ENCODE measurements at regions not wholly inside any gene's neighbourhood (a gene's known extent, or its start where the extent isn't known, plus 50 kb on each side); places are given as distances from the start of the nearest gene placed in this dataset.

DNA sequence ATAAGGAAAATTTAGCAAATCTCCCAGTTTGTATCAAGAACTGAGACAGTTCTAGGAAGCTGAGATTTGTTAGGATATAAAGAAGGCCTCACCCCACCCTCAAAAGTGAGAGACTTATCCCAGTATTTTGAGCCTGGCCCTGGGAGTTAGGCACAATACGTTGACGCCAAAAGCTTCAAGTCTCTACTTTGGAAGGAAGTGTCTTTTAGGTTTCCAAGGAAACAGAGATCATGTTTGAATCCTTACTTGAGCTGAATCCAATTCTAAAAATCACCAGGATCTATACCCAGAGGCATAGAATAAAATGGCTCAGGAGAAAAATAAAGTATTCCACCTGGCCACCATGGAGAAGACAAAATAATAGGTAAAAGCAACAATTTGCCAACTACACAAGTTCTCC is 115.9 kb upstream of the NRG3 start:
- TF ChIP-seq ZSCAN25 (CRISPR knock-in tag; IDR thresholded peaks at IDR 0.05), result no peak
- TF ChIP-seq KDM1A (CRISPR knock-in tag; IDR thresholded peaks at IDR 0.05), result no peak
- no peak for TF ChIP-seq POLR2G (IDR thresholded peaks at IDR 0.05; ENCODE audit: low read depth, low read length)
- TF ChIP-seq NONO (IDR thresholded peaks at IDR 0.05), result no peak
- TF ChIP-seq NONO (CRISPR knock-in tag; conservative IDR thresholded peaks at IDR 0.05), result no peak
- no peak for TF ChIP-seq HOXD1 (CRISPR knock-in tag; IDR thresholded peaks at IDR 0.05)
- no peak for TF ChIP-seq NR1H2 (CRISPR knock-in tag; IDR thresholded peaks at IDR 0.05; ENCODE audit: borderline replicate concordance, low read depth)
- no peak for TF ChIP-seq ESRRA (CRISPR knock-in tag; IDR thresholded peaks at IDR 0.05; ENCODE audit: low read depth)
- TF ChIP-seq, protein P1, sequence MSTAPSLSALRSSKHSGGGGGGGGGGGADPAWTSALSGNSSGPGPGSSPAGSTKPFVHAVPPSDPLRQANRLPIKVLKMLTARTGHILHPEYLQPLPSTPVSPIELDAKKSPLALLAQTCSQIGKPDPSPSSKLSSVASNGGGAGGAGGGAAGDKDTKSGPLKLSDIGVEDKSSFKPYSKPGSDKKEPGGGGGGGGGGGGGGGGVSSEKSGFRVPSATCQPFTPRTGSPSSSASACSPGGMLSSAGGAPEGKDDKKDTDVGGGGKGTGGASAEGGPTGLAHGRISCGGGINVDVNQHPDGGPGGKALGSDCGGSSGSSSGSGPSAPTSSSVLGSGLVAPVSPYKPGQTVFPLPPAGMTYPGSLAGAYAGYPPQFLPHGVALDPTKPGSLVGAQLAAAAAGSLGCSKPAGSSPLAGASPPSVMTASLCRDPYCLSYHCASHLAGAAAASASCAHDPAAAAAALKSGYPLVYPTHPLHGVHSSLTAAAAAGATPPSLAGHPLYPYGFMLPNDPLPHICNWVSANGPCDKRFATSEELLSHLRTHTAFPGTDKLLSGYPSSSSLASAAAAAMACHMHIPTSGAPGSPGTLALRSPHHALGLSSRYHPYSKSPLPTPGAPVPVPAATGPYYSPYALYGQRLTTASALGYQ (CRISPR knock-in tag; IDR thresholded peaks at IDR 0.05), result no peak
- TF ChIP-seq, protein P2, sequence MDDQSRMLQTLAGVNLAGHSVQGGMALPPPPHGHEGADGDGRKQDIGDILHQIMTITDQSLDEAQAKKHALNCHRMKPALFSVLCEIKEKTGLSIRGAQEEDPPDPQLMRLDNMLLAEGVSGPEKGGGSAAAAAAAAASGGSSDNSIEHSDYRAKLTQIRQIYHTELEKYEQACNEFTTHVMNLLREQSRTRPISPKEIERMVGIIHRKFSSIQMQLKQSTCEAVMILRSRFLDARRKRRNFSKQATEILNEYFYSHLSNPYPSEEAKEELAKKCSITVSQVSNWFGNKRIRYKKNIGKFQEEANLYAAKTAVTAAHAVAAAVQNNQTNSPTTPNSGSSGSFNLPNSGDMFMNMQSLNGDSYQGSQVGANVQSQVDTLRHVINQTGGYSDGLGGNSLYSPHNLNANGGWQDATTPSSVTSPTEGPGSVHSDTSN (CRISPR knock-in tag; IDR thresholded peaks at IDR 0.05; ENCODE audit: borderline replicate concordance), result no peak
- TF ChIP-seq, protein P3, sequence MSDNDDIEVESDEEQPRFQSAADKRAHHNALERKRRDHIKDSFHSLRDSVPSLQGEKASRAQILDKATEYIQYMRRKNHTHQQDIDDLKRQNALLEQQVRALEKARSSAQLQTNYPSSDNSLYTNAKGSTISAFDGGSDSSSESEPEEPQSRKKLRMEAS (IDR thresholded peaks at IDR 0.05), result no peak
- TF ChIP-seq, protein P4, sequence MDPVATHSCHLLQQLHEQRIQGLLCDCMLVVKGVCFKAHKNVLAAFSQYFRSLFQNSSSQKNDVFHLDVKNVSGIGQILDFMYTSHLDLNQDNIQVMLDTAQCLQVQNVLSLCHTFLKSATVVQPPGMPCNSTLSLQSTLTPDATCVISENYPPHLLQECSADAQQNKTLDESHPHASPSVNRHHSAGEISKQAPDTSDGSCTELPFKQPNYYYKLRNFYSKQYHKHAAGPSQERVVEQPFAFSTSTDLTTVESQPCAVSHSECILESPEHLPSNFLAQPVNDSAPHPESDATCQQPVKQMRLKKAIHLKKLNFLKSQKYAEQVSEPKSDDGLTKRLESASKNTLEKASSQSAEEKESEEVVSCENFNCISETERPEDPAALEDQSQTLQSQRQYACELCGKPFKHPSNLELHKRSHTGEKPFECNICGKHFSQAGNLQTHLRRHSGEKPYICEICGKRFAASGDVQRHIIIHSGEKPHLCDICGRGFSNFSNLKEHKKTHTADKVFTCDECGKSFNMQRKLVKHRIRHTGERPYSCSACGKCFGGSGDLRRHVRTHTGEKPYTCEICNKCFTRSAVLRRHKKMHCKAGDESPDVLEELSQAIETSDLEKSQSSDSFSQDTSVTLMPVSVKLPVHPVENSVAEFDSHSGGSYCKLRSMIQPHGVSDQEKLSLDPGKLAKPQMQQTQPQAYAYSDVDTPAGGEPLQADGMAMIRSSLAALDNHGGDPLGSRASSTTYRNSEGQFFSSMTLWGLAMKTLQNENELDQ (CRISPR knock-in tag; IDR thresholded peaks at IDR 0.05; ENCODE audit: borderline replicate concordance), result no peak
- TF ChIP-seq ZNF17 (CRISPR knock-in tag; IDR thresholded peaks at IDR 0.05), result no peak
- TF ChIP-seq, protein P5, sequence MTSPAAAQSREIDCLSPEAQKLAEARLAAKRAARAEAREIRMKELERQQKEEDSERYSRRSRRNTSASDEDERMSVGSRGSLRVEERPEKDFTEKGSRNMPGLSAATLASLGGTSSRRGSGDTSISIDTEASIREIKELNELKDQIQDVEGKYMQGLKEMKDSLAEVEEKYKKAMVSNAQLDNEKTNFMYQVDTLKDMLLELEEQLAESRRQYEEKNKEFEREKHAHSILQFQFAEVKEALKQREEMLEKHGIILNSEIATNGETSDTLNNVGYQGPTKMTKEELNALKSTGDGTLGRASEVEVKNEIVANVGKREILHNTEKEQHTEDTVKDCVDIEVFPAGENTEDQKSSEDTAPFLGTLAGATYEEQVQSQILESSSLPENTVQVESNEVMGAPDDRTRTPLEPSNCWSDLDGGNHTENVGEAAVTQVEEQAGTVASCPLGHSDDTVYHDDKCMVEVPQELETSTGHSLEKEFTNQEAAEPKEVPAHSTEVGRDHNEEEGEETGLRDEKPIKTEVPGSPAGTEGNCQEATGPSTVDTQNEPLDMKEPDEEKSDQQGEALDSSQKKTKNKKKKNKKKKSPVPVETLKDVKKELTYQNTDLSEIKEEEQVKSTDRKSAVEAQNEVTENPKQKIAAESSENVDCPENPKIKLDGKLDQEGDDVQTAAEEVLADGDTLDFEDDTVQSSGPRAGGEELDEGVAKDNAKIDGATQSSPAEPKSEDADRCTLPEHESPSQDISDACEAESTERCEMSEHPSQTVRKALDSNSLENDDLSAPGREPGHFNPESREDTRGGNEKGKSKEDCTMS (CRISPR knock-in tag; conservative IDR thresholded peaks at IDR 0.05), result no peak
- TF ChIP-seq ERF (CRISPR knock-in tag; IDR thresholded peaks at IDR 0.05), result no peak

Data from HepG2 (cell line).